OCI-LY7 (cell line): ENCODE measurements at regions not wholly inside any gene's neighbourhood (a gene's known extent, or its start where the extent isn't known, plus 50 kb on each side); places are given as distances from the start of the nearest gene placed in this dataset.

ENCODE experiments used
- BruUV-seq: library from RNA; stranded (reverse); fragments of 400-500 nt; replicated peaks from 2 replicates; lab custom pipeline; 2021; lab: Mats Ljungman, UMichigan
- CTCF ChIA-PET: fragments of 300-600 bp; sonication (Branson Sonifier 250); formaldehyde crosslinking; loops from one replicate; lab custom pipeline; 2022; ENCODE audit warnings: antibody characterized with exemption; ENCODE audit not compliant: unreplicated experiment; lab: Charles Lee
- POLR2A ChIA-PET: fragments of 300-600 bp; sonication (Branson Sonifier 250); formaldehyde crosslinking; loops from one replicate; lab custom pipeline; 2022; ENCODE audit warnings: antibody characterized with exemption; lab: Charles Lee
- DNase-seq: peaks from one replicate; pipeline ENCODE4 v3.0.0-alpha.2; 2015; ENCODE audit warnings: low spot score
- H2AFZ ChIP-seq: fragments of 200-600 bp; sonication (generic), shearing (Covaris generic); 2 replicates; pipeline ENCODE4 v1.6.1; 2014; ENCODE audit warnings: mild to moderate bottlenecking, antibody characterized with exemption, low read length, moderate library complexity
- H3K27ac ChIP-seq: fragments of 200-600 bp; sonication (generic); 2 replicates; pipeline ENCODE4 v1.5.1; 2014; ENCODE audit warnings: mixed run types, low read depth, mild to moderate bottlenecking, moderate library complexity, low read length, inconsistent platforms; ENCODE audit not compliant: poor library complexity, severe bottlenecking
- H3K36me3 ChIP-seq: fragments of 200-600 bp; sonication (generic); 2 replicates; pipeline ENCODE4 v1.6.1; 2014; ENCODE audit warnings: mild to moderate bottlenecking, antibody characterized with exemption, low read length, moderate library complexity, mixed read lengths; ENCODE audit not compliant: insufficient read depth
- H3K4me1 ChIP-seq: fragments of 200-600 bp; sonication (generic); 2 replicates; pipeline ENCODE4 v1.5.1; 2014; ENCODE audit warnings: mild to moderate bottlenecking, low read length; ENCODE audit not compliant: insufficient read depth, poor library complexity, severe bottlenecking
- H3K4me2 ChIP-seq: fragments of 200-600 bp; sonication (generic); 2 replicates; pipeline ENCODE4 v1.6.1; 2014; ENCODE audit warnings: mild to moderate bottlenecking, low read length
- H3K4me3 ChIP-seq: fragments of 200-600 bp; sonication (generic); 2 replicates; pipeline ENCODE4 v1.5.1; 2014; ENCODE audit warnings: mild to moderate bottlenecking, low read depth, low read length; ENCODE audit not compliant: poor library complexity, severe bottlenecking
- H3K79me2 ChIP-seq: fragments of 200-600 bp; sonication (generic); 2 replicates; pipeline ENCODE4 v1.6.1; 2016; ENCODE audit warnings: low read depth, mild to moderate bottlenecking, low read length, moderate library complexity, mixed read lengths; ENCODE audit not compliant: insufficient read depth
- H3K9me2 ChIP-seq: fragments of 200-600 bp; sonication (generic); 2 replicates; pipeline ENCODE4 v1.6.1; 2016; ENCODE audit warnings: mild to moderate bottlenecking, low read length, mixed read lengths; ENCODE audit not compliant: insufficient read depth
- H3K9me3 ChIP-seq: fragments of 200-600 bp; sonication (generic); 2 replicates; pipeline ENCODE4 v1.6.1; 2014; ENCODE audit warnings: mild to moderate bottlenecking, mixed run types, low read length, mixed read lengths
- H4K20me1 ChIP-seq: fragments of 200-600 bp; sonication (generic); 2 replicates; pipeline ENCODE4 v1.6.1; 2014; ENCODE audit warnings: mild to moderate bottlenecking, antibody characterized with exemption, low read length, moderate library complexity, mixed read lengths; ENCODE audit not compliant: insufficient read depth
- CTCF ChIP-seq: fragments of 200-600 bp; sonication (generic); conservative IDR thresholded peaks from 2 replicates; pipeline ENCODE4 v1.5.1; 2014; ENCODE audit warnings: mild to moderate bottlenecking, antibody characterized with exemption, low read length, moderate library complexity, mixed read lengths
- EZH2phosphoT487 ChIP-seq: fragments of 200-600 bp; sonication (generic); IDR thresholded peaks from 2 replicates; pipeline ENCODE4 v1.6.1; 2018; ENCODE audit warnings: low read depth, borderline replicate concordance, mild to moderate bottlenecking, mixed run types, antibody characterized with exemption, low read length, moderate library complexity, mixed read lengths
- intact Hi-C: fragments of 100-400 bp; cut with micrococcal nuclease; formaldehyde crosslinking; loops from one replicate; pipeline ENCODE4 v1.10.0; 2022; ENCODE audit not compliant: unreplicated experiment

GRCh38 chr4:160709546-160709945, 1454.3 kb downstream of the FSTL5 start:
- Histone ChIP-seq H3K9me3 (no peaks in the 10 kb centered on the region), H3K9me2 (no peaks in the 10 kb centered on the region), H3K4me3 (no peak overlapping the region), H3K4me1 (no peaks in the 10 kb centered on the region), H4K20me1 (no peaks in the 10 kb centered on the region), H3K79me2 (no peaks in the 10 kb centered on the region), H3K4me2 (no peak overlapping the region), H3K27ac (no peak overlapping the region), H2AFZ (no peak overlapping the region), H3K36me3 (no peaks in the 10 kb centered on the region)
- intact Hi-C loops: no loop called here
- BruUV-seq: no TSS peak
- TF ChIP-seq CTCF: no peak
- no peak for TF ChIP-seq EZH2phosphoT487
- no peak for DNase-seq
- POLR2A ChIA-PET: no interaction called here
- CTCF ChIA-PET: no interaction called here

- no peak for TF ChIP-seq EZH2phosphoT487
- no peak for TF ChIP-seq CTCF
- intact Hi-C loops: no loop called here
- CTCF ChIA-PET: no interaction called here
Measured at GRCh38 chr4:160716551-160716950, 1447.2 kb downstream of the FSTL5 start.

DNA sequence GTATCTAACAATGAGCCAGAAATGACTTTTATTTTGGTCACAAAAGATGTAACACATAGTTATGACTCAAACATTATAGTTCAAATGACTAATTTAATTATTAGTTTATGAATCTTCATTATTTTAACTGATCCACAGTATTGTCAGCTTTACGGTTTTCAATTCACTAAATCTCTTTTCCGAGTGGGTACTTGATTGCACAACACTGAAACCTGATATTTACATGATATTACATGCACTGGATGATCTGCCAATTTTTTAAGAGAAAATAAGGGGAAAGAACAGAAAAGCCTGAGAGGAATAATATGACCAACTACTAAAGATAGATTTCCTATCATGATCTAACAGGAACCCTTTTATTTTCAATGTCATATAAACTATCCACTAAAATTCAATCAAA, 1446.0 kb downstream of the FSTL5 start:
- ChIA-PET POLR2A (no interaction called here), CTCF (no interaction called here)
- no TSS peak for BruUV-seq
- H3K4me2 ChIP-seq: no peak overlapping the region
- no peak for DNase-seq
- H3K9me3 ChIP-seq: no peaks in the 10 kb centered on the region
- intact Hi-C loops: no loop called here
- H4K20me1 ChIP-seq: no peaks in the 10 kb centered on the region
- H3K36me3 ChIP-seq: no peaks in the 10 kb centered on the region
- TF ChIP-seq CTCF (no peak), EZH2phosphoT487 (no peak)
- H3K4me3 ChIP-seq: no peak overlapping the region
- H3K9me2 ChIP-seq: no peaks in the 10 kb centered on the region
- no peak overlapping the region for H3K27ac ChIP-seq
- H3K79me2 ChIP-seq: no peaks in the 10 kb centered on the region
- H3K4me1 ChIP-seq: no peaks in the 10 kb centered on the region
- H2AFZ ChIP-seq: no peak overlapping the region

More at GRCh38 chr4:160716551-160716950, 1447.2 kb downstream of the FSTL5 start:
- no TSS peak for BruUV-seq
- POLR2A ChIA-PET: no interaction called here
- no peaks in the 10 kb centered on the region for H3K4me1 ChIP-seq
- no peaks in the 10 kb centered on the region for H3K79me2 ChIP-seq
- no peaks in the 10 kb centered on the region for H3K9me3 ChIP-seq
- no peak overlapping the region for H3K4me2 ChIP-seq
- H4K20me1 ChIP-seq: no peaks in the 10 kb centered on the region
- DNase-seq: no peak
- H3K36me3 ChIP-seq: no peaks in the 10 kb centered on the region
- H3K4me3 ChIP-seq: no peak overlapping the region
- H2AFZ ChIP-seq: no peak overlapping the region
- no peaks in the 10 kb centered on the region for H3K9me2 ChIP-seq
- no peak overlapping the region for H3K27ac ChIP-seq
